ENCODE measurements at regions not wholly inside any gene's neighbourhood (a gene's known extent, or its start where the extent isn't known, plus 50 kb on each side); places are given as distances from the start of the nearest gene placed in this dataset.

DNA sequence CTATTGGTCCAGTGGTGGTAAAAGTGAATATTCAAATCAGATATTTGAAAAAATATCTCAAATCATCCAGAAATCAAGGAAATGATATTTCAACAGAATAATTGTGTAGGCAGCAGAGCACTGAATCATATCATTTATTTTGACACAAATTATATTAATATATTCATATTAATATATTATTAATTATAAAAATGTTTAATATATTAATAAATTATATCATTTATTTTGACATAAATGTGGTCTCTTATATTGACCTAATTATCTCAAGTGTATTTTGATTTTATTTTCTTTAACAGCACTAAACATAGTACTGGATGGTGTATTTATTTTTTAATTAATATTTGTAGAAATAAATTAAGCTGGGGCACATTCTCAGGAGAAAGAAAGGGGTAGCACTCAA lies 257.7 kb upstream of the THBS1 start:
- no peak for ATAC-seq
- intact Hi-C loops (cut with DNase I), result no loop called here

DNA sequence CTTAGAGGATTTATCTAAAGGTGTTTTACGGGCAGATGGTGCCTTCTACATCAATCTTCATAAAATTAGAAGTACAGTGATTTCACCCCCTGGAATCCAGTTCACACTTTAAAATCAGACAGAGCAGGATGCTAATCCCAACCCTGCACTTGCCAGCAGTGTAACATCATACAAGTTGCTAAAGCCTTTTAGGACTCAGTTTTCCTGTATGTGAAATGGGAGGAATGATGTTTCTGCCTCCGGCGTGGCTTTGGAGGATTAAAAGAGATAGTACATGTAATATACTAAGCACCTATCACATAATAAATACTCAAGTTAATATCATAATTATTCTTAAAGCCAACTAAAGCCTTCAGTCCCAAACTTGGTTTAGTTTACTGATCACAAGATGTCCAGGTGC lies 257.2 kb upstream of the THBS1 start:
- ATAC-seq (no peak), DNase-seq (no peak)
- Histone ChIP-seq H3K27me3 (ENCODE audit: insufficient read depth in 3 of 3, low read length in 2 of 3) (no peaks in the 10 kb centered on the region), H3K4me3 (no peak overlapping the region), H3K36me3 (ENCODE audit: insufficient read depth in 1 of 2, low read depth in 1 of 2) (no peaks in the 10 kb centered on the region), H3K4me1 (no peaks in the 10 kb centered on the region), H3K27ac (no peak overlapping the region), H3K9me3 (no peaks in the 10 kb centered on the region)
- WGBS, 3 donors, result 91 to 97% (median 94%) methylated on average over 3 of the region's 3 CpGs
- intact Hi-C loops (cut with DNase I), result no loop called here
- TF ChIP-seq, protein P1, sequence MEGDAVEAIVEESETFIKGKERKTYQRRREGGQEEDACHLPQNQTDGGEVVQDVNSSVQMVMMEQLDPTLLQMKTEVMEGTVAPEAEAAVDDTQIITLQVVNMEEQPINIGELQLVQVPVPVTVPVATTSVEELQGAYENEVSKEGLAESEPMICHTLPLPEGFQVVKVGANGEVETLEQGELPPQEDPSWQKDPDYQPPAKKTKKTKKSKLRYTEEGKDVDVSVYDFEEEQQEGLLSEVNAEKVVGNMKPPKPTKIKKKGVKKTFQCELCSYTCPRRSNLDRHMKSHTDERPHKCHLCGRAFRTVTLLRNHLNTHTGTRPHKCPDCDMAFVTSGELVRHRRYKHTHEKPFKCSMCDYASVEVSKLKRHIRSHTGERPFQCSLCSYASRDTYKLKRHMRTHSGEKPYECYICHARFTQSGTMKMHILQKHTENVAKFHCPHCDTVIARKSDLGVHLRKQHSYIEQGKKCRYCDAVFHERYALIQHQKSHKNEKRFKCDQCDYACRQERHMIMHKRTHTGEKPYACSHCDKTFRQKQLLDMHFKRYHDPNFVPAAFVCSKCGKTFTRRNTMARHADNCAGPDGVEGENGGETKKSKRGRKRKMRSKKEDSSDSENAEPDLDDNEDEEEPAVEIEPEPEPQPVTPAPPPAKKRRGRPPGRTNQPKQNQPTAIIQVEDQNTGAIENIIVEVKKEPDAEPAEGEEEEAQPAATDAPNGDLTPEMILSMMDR (IDR thresholded peaks at IDR 0.05), result no peak

More for the DNA sequence above, 257.7 kb upstream of the THBS1 start:
- DNase-seq, result no peak
- no peaks in the 10 kb centered on the region for H3K36me3 ChIP-seq (ENCODE audit: insufficient read depth in 1 of 2, low read depth in 1 of 2)
- H3K9me3 ChIP-seq, result no peaks in the 10 kb centered on the region
- no peaks in the 10 kb centered on the region for H3K4me1 ChIP-seq
- no peaks in the 10 kb centered on the region for H3K27me3 ChIP-seq (ENCODE audit: insufficient read depth in 3 of 3, low read length in 2 of 3)
- H3K27ac ChIP-seq, result no peak overlapping the region
- TF ChIP-seq, protein P1 (IDR thresholded peaks at IDR 0.05), result no peak
- H3K4me3 ChIP-seq, result no peak overlapping the region

DNA sequence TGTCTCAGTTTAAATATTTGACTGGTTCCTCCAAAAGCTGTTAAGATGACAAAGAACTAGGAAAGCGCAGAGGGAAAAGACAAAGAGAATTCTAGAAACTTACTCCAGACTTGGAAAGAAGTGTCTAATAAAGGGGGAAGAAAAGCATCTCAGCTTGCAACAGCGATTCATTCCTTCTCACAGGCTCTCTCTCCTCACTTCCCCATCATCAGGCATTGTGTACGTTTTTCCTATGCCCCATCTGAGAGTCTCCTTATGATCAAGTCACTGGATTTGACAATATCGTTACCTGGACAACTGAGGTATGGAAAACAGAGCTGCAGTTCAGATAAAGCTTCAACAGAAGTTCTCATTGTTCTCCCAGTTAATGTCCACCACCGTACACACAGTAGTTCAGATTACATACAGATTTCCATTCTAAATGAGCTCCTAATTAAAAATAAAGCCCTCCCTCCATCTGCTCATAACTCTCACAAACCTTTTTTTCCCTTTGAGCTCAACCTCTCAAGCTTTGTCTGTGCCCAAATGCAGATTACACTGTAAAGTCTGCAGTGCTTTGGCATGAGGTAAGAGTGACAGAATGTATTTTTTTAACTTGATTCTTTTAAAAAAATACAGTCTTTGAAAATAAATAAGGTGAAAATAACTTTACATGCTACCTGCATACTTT lies 254.4 kb upstream of the THBS1 start:
- H3K4me1 ChIP-seq, result no peaks in the 10 kb centered on the region
- no peak overlapping the region for H3K27ac ChIP-seq
- no peaks in the 10 kb centered on the region for H3K36me3 ChIP-seq (ENCODE audit: insufficient read depth in 1 of 2, low read depth in 1 of 2)
- intact Hi-C loops (cut with DNase I), result no loop called here
- ATAC-seq, result no peak
- DNase-seq, result no peak
- TF ChIP-seq, protein P1 (IDR thresholded peaks at IDR 0.05), result no peak
- H3K27me3 ChIP-seq (ENCODE audit: insufficient read depth in 3 of 3, low read length in 2 of 3), result no peaks in the 10 kb centered on the region
- 62 to 70% (median 69%) methylated on average over 5 of the region's 5 CpGs for WGBS, 3 donors
- H3K9me3 ChIP-seq, result no peaks in the 10 kb centered on the region
- no peak overlapping the region for H3K4me3 ChIP-seq

DNA sequence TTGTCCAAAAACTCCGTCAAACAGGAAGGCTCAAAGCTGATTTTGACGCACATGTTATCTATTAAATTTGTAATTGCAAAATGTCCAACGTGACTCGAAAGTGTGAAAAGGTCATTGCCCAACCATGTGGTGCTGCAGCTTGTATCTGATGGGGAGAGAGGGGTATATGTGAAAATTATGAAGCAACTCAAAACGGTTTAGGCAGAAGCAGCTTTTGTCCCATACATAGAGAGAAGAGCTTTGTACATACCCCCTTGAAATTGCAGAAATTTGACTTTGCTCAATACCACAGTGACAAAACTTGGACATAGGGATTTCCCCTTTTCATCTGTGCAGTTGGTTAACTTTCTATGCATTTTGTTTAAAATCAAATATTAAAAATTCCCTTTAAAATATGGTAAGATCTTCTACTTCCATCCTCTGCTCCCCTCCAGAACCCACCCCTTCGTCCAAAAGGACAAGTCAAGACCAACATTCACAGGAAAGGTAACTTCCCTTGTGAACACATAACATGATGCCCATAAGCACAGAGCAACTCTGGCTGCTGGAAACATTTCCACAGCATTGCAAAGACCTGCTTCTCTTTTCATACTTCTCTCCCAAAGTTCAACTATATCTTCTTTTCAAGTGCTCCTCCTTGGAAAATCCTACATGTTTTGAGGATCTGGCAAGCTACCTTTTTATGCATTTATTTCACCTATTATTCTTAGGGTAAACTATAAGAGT lies 253.7 kb upstream of the THBS1 start:
- Histone ChIP-seq H3K4me3 (no peak overlapping the region), H3K27me3 (ENCODE audit: insufficient read depth in 3 of 3, low read length in 2 of 3) (no peaks in the 10 kb centered on the region), H3K4me1 (no peaks in the 10 kb centered on the region), H3K27ac (no peak overlapping the region), H3K9me3 (no peaks in the 10 kb centered on the region), H3K36me3 (ENCODE audit: insufficient read depth in 1 of 2, low read depth in 1 of 2) (no peaks in the 10 kb centered on the region)
- DNase-seq, result no peak
- TF ChIP-seq, protein P1 (IDR thresholded peaks at IDR 0.05), result no peak
- no peak for ATAC-seq
- whole genome bisulfite sequencing, 3 donors, result 68 to 78% (median 69%) methylated on average over 6 of the region's 6 CpGs
- intact Hi-C loops (cut with DNase I), result no loop called here
